ENCODE measurements at regions not wholly inside any gene's neighbourhood (a gene's known extent, or its start where the extent isn't known, plus 50 kb on each side); places are given as distances from the start of the nearest gene placed in this dataset.
"Not testable (repeated sequence)": the region's sequence is repeated elsewhere in the genome, so short reads cannot be mapped to it uniquely, and the experiment has no call there.

- DNase-seq = no peak
Observed at GRCh38 chr11:34794696-34795095, 121.5 kb downstream of the APIP start.

- DNase-seq = no peak
Observed at GRCh38 chr11:34793666-34794065, 122.5 kb downstream of the APIP start.

GRCh38 chr11:34792814-34793258 is 123.3 kb downstream of the APIP start:
- no peak for DNase-seq

- no peak for DNase-seq
Observed at GRCh38 chr11:34791780-34792542, 124.2 kb downstream of the APIP start.

GRCh38 chr11:34790620-34791019 is 125.6 kb downstream of the APIP start:
- DNase-seq = no peak

GRCh38 chr11:34789196-34789834 is 126.9 kb downstream of the APIP start:
- DNase-seq = no peak

- no peak for DNase-seq
Observed at GRCh38 chr11:34788642-34789041, 127.5 kb downstream of the APIP start.

- DNase-seq = peak; percentile 18
Observed at GRCh38 chr11:34787895-34788294, 128.3 kb downstream of the APIP start.

- DNase-seq = peak; percentile 5
Observed at GRCh38 chr11:34787348-34787747, 128.8 kb downstream of the APIP start.

- DNase-seq = no peak
Observed at GRCh38 chr11:34784318-34784841, 131.8 kb downstream of the APIP start.

- DNase-seq = no peak
Observed at GRCh38 chr11:34783816-34784317, 132.3 kb downstream of the APIP start.

GRCh38 chr11:34781826-34782225 is 134.4 kb downstream of the APIP start:
- DNase-seq = not testable (repeated sequence)

GRCh38 chr11:34775417-34775888 is 140.7 kb downstream of the APIP start:
- no peak for DNase-seq

- DNase-seq = no peak
Observed at GRCh38 chr11:34774604-34775003, 141.6 kb downstream of the APIP start.

- no peak for DNase-seq
Observed at GRCh38 chr11:34773826-34774225, 142.4 kb downstream of the APIP start.

GRCh38 chr11:34773211-34773610 is 143.0 kb downstream of the APIP start:
- DNase-seq = no peak

- no peak for DNase-seq
Observed at GRCh38 chr11:34770111-34770510, 146.1 kb downstream of the APIP start.

- DNase-seq = no peak
Observed at GRCh38 chr11:34769224-34769623, 147.0 kb downstream of the APIP start.

- not testable (repeated sequence) for DNase-seq
Observed at GRCh38 chr11:34762625-34763024, 141.7 kb downstream of the EHF start.

GRCh38 chr11:34758262-34758661 is 137.4 kb downstream of the EHF start:
- no peak for DNase-seq

- no peak for DNase-seq
Observed at GRCh38 chr11:34757026-34757451, 136.1 kb downstream of the EHF start.

GRCh38 chr11:34756591-34756990 is 135.7 kb downstream of the EHF start:
- no peak for DNase-seq

GRCh38 chr11:34755671-34756070 is 134.8 kb downstream of the EHF start:
- no peak for DNase-seq

Data from fibroblast of skin of back (primary cell).